Liver (tissue), 8 donors: ENCODE measurements at regions not wholly inside any gene's neighbourhood (a gene's known extent, or its start where the extent isn't known, plus 50 kb on each side); places are given as distances from the start of the nearest gene placed in this dataset.

Source experiments
- DNase-seq: peaks from one replicate; pipeline ENCODE4 v3.0.0-alpha.2; 2017; ENCODE audit warnings: low spot score
- H3K27ac ChIP-seq, 2 donors: one replicate each; pipeline ENCODE4 v1.7.0; 2013; ENCODE audit warnings: inconsistent platforms in 2 of 2, low read length in 2 of 2, control low read depth in 1 of 2, low read depth in 1 of 2, mild to moderate bottlenecking in 1 of 2
- H3K27me3 ChIP-seq, 4 donors: one replicate each; pipeline versions ENCODE4 v1.6.1 to v1.7.0; 2013; ENCODE audit warnings: low read length in 3 of 4, inconsistent platforms in 1 of 4, mild to moderate bottlenecking in 1 of 4, moderate library complexity in 1 of 4; ENCODE audit not compliant: control insufficient read depth in 4 of 4, insufficient read depth in 4 of 4
- H3K36me3 ChIP-seq, 4 donors: one replicate each; pipeline versions ENCODE4 v1.6.1 to v1.7.0; 2013; ENCODE audit warnings: low read length in 3 of 4, mild to moderate bottlenecking in 3 of 4, low read depth in 1 of 4, moderate library complexity in 1 of 4; ENCODE audit not compliant: control insufficient read depth in 4 of 4, insufficient read depth in 3 of 4
- H3K4me1 ChIP-seq, 4 donors: one replicate each; pipeline versions ENCODE4 v1.6.1 to v1.7.0; 2013; ENCODE audit warnings: low read length in 3 of 4, mild to moderate bottlenecking in 3 of 4, moderate library complexity in 1 of 4; ENCODE audit not compliant: control insufficient read depth in 4 of 4, insufficient read depth in 4 of 4
- H3K4me3 ChIP-seq, 3 donors: one replicate each; pipeline versions ENCODE4 v1.6.1 to v1.7.0; 2013; ENCODE audit warnings: low read length in 3 of 3, control low read depth in 1 of 3, low read depth in 1 of 3, mild to moderate bottlenecking in 1 of 3
- H3K9ac ChIP-seq, 2 donors: one replicate each; pipeline ENCODE4 v1.7.0; 2013; ENCODE audit warnings: low read length in 2 of 2, mild to moderate bottlenecking in 2 of 2, moderate library complexity in 2 of 2, control low read depth in 1 of 2, low read depth in 1 of 2
- H3K9me3 ChIP-seq, 4 donors: one replicate each; pipeline versions ENCODE4 v1.6.1 to v1.7.0; 2013; ENCODE audit warnings: low read length in 3 of 4; ENCODE audit not compliant: control insufficient read depth in 4 of 4
- EGR1 ChIP-seq, 2 donors: IDR thresholded peaks; 2 replicates each; pipeline ENCODE4 v1.6.1; 2016 to 2018; ENCODE audit warnings: antibody characterized with exemption in 2 of 2, low read depth in 2 of 2
- FOXA2 ChIP-seq: IDR thresholded peaks from 2 replicates; pipeline ENCODE4 v1.6.1; 2016; ENCODE audit warnings: antibody characterized with exemption
- GABPA ChIP-seq, 2 donors: IDR thresholded peaks in 1 of 2; conservative IDR thresholded peaks in 1 of 2; 2 replicates each; pipeline ENCODE4 v1.6.1; 2016; ENCODE audit warnings: antibody characterized with exemption in 2 of 2, mild to moderate bottlenecking in 1 of 2, moderate library complexity in 1 of 2
- HNF4A ChIP-seq, 2 donors: conservative IDR thresholded peaks; 2 replicates each; pipeline ENCODE4 v1.6.1; 2016; ENCODE audit warnings: antibody characterized with exemption in 2 of 2, mild to moderate bottlenecking in 2 of 2
- HNF4G ChIP-seq: IDR thresholded peaks from 2 replicates; pipeline ENCODE4 v1.6.1; 2016; ENCODE audit warnings: antibody characterized with exemption
- JUND ChIP-seq, 2 donors: IDR thresholded peaks; 2 replicates each; pipeline ENCODE4 v1.6.1; 2016; ENCODE audit warnings: antibody characterized with exemption in 2 of 2
- NR2F2 ChIP-seq: IDR thresholded peaks from 2 replicates; pipeline ENCODE4 v1.6.1; 2016; ENCODE audit warnings: antibody characterized with exemption
- RAD21 ChIP-seq, 2 donors: IDR thresholded peaks; 2 replicates each; pipeline ENCODE4 v1.6.1; 2016; ENCODE audit warnings: antibody characterized with exemption in 2 of 2, mild to moderate bottlenecking in 2 of 2
- RXRA ChIP-seq, 2 donors: IDR thresholded peaks; 2 replicates each; pipeline ENCODE4 v1.6.1; 2017 to 2018; ENCODE audit warnings: antibody characterized with exemption in 2 of 2, mild to moderate bottlenecking in 1 of 2
- YY1 ChIP-seq: IDR thresholded peaks from 2 replicates; pipeline ENCODE4 v1.6.1; 2016; ENCODE audit warnings: antibody characterized with exemption, mild to moderate bottlenecking
- WGBS: extraction: QIAGEN DNeasy Blood & Tissue Kit; methylation state at CpG from one replicate; pipeline ENCODE4 v1.1.7; 2013; 5-methylcytosine and 5-hydroxymethylcytosine counted together
- TF ChIP-seq, protein P1 (sequence below): IDR thresholded peaks from 2 replicates; pipeline ENCODE4 v1.6.1; 2016; ENCODE audit warnings: antibody characterized with exemption
- TF ChIP-seq, protein P2 (sequence below): IDR thresholded peaks from 2 replicates; pipeline ENCODE4 v1.6.1; 2016; ENCODE audit warnings: antibody characterized with exemption
- TF ChIP-seq, protein P3 (sequence below): fragments of 150-350 bp; IDR thresholded peaks from 2 replicates; pipeline ENCODE4 v1.5.1; 2017; ENCODE audit warnings: improper control_type of control experiment, low read depth, low read length; ENCODE audit not compliant: missing input control
- TF ChIP-seq, protein P4 (sequence below): IDR thresholded peaks from 2 replicates; pipeline ENCODE4 v1.6.1; 2016; ENCODE audit warnings: antibody characterized with exemption
- donor health status: healthy.
- donor health status: healthy.
- donor health status: healthy.
- donor health status: healthy.
- donor health status: healthy.

DNA sequence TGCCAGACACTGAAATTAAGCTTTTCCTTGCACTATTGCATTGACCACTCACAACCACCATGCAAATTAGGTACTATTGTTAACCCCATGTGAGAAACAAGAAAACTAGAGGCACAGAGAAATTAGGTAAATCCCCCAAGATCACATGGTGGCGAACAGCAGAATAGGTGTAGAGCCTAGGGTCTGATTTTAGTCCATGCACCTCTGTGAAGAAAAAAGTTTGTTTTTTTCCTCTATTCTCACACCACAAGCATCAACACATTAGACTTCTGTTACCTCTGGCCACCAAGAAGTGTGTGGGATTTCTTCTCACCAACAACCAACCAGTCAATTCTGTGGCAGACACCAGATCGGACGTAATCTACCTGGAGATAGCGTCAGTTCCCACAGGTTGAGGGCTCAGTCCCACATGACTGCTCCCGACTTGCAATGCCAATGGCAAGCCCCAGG is 391.9 kb downstream of the COG6 start:
- TF ChIP-seq, protein P1, sequence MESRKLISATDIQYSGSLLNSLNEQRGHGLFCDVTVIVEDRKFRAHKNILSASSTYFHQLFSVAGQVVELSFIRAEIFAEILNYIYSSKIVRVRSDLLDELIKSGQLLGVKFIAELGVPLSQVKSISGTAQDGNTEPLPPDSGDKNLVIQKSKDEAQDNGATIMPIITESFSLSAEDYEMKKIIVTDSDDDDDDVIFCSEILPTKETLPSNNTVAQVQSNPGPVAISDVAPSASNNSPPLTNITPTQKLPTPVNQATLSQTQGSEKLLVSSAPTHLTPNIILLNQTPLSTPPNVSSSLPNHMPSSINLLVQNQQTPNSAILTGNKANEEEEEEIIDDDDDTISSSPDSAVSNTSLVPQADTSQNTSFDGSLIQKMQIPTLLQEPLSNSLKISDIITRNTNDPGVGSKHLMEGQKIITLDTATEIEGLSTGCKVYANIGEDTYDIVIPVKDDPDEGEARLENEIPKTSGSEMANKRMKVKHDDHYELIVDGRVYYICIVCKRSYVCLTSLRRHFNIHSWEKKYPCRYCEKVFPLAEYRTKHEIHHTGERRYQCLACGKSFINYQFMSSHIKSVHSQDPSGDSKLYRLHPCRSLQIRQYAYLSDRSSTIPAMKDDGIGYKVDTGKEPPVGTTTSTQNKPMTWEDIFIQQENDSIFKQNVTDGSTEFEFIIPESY, result no peak
- TF ChIP-seq, protein P2, sequence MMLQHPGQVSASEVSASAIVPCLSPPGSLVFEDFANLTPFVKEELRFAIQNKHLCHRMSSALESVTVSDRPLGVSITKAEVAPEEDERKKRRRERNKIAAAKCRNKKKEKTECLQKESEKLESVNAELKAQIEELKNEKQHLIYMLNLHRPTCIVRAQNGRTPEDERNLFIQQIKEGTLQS, result no peak
- TF ChIP-seq RXRA (IDR thresholded peaks at IDR 0.05) (no peak), RAD21 (IDR thresholded peaks at IDR 0.05) (no peak), FOXA2 (no peak)
- TF ChIP-seq, protein P3, sequence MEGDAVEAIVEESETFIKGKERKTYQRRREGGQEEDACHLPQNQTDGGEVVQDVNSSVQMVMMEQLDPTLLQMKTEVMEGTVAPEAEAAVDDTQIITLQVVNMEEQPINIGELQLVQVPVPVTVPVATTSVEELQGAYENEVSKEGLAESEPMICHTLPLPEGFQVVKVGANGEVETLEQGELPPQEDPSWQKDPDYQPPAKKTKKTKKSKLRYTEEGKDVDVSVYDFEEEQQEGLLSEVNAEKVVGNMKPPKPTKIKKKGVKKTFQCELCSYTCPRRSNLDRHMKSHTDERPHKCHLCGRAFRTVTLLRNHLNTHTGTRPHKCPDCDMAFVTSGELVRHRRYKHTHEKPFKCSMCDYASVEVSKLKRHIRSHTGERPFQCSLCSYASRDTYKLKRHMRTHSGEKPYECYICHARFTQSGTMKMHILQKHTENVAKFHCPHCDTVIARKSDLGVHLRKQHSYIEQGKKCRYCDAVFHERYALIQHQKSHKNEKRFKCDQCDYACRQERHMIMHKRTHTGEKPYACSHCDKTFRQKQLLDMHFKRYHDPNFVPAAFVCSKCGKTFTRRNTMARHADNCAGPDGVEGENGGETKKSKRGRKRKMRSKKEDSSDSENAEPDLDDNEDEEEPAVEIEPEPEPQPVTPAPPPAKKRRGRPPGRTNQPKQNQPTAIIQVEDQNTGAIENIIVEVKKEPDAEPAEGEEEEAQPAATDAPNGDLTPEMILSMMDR, result no peak
- Histone ChIP-seq H3K9me3 (no peaks in the 10 kb centered on the region), H3K4me1 (no peaks in the 10 kb centered on the region), H3K27me3 (no peaks in the 10 kb centered on the region), H3K9ac (no peak overlapping the region), H3K4me3 (no peak overlapping the region), H3K27ac (no peak overlapping the region), H3K36me3 (no peaks in the 10 kb centered on the region)
- no peak for DNase-seq
- WGBS, result 94% methylated on average over 5 of the region's 5 CpGs

DNA sequence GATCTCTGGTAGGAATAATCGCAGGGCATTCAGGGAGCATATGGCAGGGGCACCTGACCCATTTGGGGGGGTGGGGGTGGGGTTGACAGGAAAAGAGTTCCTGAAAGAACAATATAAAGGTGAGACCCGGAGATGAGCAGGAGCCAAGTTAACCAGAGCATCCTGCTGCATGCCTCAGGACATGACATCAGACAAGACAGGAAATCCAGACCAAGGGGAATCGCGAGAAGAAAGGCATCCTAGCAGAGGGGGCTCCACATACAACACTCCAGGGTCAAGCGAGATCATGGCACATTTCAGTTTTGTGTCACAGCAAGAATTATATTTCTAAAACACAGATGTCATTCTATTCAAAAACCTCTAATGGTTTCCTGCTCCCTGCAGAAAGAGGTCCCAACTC is 393.1 kb downstream of the COG6 start:
- Histone ChIP-seq H3K9me3 (no peaks in the 10 kb centered on the region), H3K9ac (no peak overlapping the region), H3K4me3 (no peak overlapping the region), H3K4me1 (no peaks in the 10 kb centered on the region), H3K36me3 (no peaks in the 10 kb centered on the region), H3K27ac (no peak overlapping the region), H3K27me3 (no peaks in the 10 kb centered on the region)
- TF ChIP-seq, protein P3, result no peak
- WGBS, result 82% methylated on average over 5 of the region's 5 CpGs
- no peak for DNase-seq

DNA sequence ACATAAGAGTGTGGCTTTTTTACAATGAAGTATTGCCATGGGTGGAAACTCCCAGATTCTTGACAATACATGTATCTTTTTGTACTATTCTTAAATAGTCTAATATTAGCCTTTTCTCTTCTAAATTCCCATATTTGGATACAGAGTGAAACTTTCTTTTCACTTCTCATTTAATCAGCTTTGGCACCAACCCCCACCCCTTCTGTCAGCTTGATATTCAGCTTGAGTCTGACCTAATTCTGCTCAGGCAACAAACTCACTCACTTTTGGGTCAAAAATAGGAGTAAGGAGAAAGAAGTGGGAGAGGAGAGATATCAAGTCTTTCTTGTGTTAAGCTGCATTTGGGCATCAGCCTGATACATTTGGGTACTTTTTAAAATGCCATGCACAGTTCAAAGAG is 397.5 kb downstream of the COG6 start:
- Histone ChIP-seq H3K4me3 (no peak overlapping the region), H3K9ac (no peak overlapping the region), H3K4me1 (no peaks in the 10 kb centered on the region), H3K36me3 (no peaks in the 10 kb centered on the region), H3K9me3 (no peaks in the 10 kb centered on the region), H3K27me3 (no peaks in the 10 kb centered on the region), H3K27ac (no peak overlapping the region)
- no peak for DNase-seq
- TF ChIP-seq HNF4G, result no peak
- TF ChIP-seq NR2F2, result no peak
- TF ChIP-seq, protein P3, result no peak
- TF ChIP-seq JUND (IDR thresholded peaks at IDR 0.05), result no peak
- no peak for TF ChIP-seq EGR1 (IDR thresholded peaks at IDR 0.05; ENCODE audit: low read depth in 2 of 2)
- TF ChIP-seq, protein P4, sequence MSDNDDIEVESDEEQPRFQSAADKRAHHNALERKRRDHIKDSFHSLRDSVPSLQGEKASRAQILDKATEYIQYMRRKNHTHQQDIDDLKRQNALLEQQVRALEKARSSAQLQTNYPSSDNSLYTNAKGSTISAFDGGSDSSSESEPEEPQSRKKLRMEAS, result no peak
- no peak for TF ChIP-seq FOXA2
- TF ChIP-seq HNF4A (conservative IDR thresholded peaks at IDR 0.05), result no peak
- no peak for TF ChIP-seq RAD21 (IDR thresholded peaks at IDR 0.05)
- TF ChIP-seq YY1, result no peak
- TF ChIP-seq, protein P1, result no peak
- no peak for TF ChIP-seq GABPA (IDR thresholded peaks at IDR 0.05 in 1 of 2, conservative IDR thresholded peaks at IDR 0.05 in 1 of 2)
